SK-N-MC (cell line): ENCODE measurements at regions not wholly inside any gene's neighbourhood (a gene's known extent, or its start where the extent isn't known, plus 50 kb on each side); places are given as distances from the start of the nearest gene placed in this dataset.

Experiments
- DNase-seq: peaks from one replicate; pipeline ENCODE4 v3.0.0-alpha.2; 2011; ENCODE audit warnings: low read depth, low spot score
- H3K27ac ChIP-seq: fragments of 200-600 bp; sonication (generic); 2 replicates; pipeline ENCODE4 v1.5.1; 2016; ENCODE audit warnings: mixed run types
- H3K36me3 ChIP-seq: fragments of 200-600 bp; sonication (generic); 2 replicates; pipeline ENCODE4 v1.6.1; 2017; ENCODE audit warnings: antibody characterized with exemption, low read length, mixed read lengths; ENCODE audit not compliant: insufficient read depth
- H3K4me3 ChIP-seq: fragments of 200-600 bp; sonication (generic); 2 replicates; pipeline ENCODE4 v1.5.1; 2016
- H3K9ac ChIP-seq: fragments of 200-600 bp; sonication (generic); 2 replicates; pipeline ENCODE4 v1.8.0; 2017; ENCODE audit warnings: mixed run types, mixed read lengths; ENCODE audit not compliant: insufficient read length
- H3K9me3 ChIP-seq: fragments of 200-600 bp; sonication (generic); 2 replicates; pipeline ENCODE4 v1.6.1; 2017; ENCODE audit warnings: low read depth, mild to moderate bottlenecking, antibody characterized with exemption, low read length, moderate library complexity, mixed read lengths
- EZH2 ChIP-seq: fragments of 200-600 bp; sonication (generic); IDR thresholded peaks from one replicate; pipeline ENCODE4 v1.6.1; 2017; ENCODE audit warnings: antibody characterized with exemption
- FOXP2 ChIP-seq: optimal IDR thresholded peaks from 2 replicates; pipeline ENCODE3; 2011; ENCODE audit warnings: mild to moderate bottlenecking, moderate library complexity; ENCODE audit not compliant: insufficient read depth; ENCODE audit errors: extremely low read length, control extremely low read depth
- POLR2AphosphoS5 ChIP-seq: IDR thresholded peaks from 2 replicates; pipeline ENCODE4 v1.6.1; 2012; ENCODE audit warnings: mild to moderate bottlenecking, low read depth, low read length, borderline replicate concordance

GRCh38 chr1:58304346-58304975 lies 242.1 kb downstream of the OMA1 start:
- H3K36me3 ChIP-seq: no peaks in the 10 kb centered on the region
- no peaks in the 10 kb centered on the region for H3K9me3 ChIP-seq
- DNase-seq: peak; percentile 14
- no peak overlapping the region for H3K27ac ChIP-seq
- no peak overlapping the region for H3K9ac ChIP-seq
- H3K4me3 ChIP-seq: no peak overlapping the region
- TF ChIP-seq EZH2: no peak
- TF ChIP-seq POLR2AphosphoS5: no peak
- TF ChIP-seq FOXP2: no peak

- TF ChIP-seq POLR2AphosphoS5 (no peak), FOXP2 (no peak), EZH2 (no peak)
- H3K27ac ChIP-seq: no peak overlapping the region
- no peak overlapping the region for H3K4me3 ChIP-seq
- no peak overlapping the region for H3K9ac ChIP-seq
- DNase-seq: no peak
- no peaks in the 10 kb centered on the region for H3K36me3 ChIP-seq
- no peaks in the 10 kb centered on the region for H3K9me3 ChIP-seq
Observed at GRCh38 chr1:58303841-58304240, 242.7 kb downstream of the OMA1 start.

- H3K9me3 ChIP-seq: no peaks in the 10 kb centered on the region
- no peak overlapping the region for H3K4me3 ChIP-seq
- TF ChIP-seq EZH2 (no peak), POLR2AphosphoS5 (no peak), FOXP2 (no peak)
Observed at GRCh38 chr1:58293388-58293787, 253.1 kb downstream of the OMA1 start.

GRCh38 chr1:58290685-58291372 lies 255.7 kb downstream of the OMA1 start:
- Histone ChIP-seq H3K36me3 (no peaks in the 10 kb centered on the region), H3K27ac (no peak overlapping the region), H3K4me3 (no peak overlapping the region), H3K9me3 (no peaks in the 10 kb centered on the region), H3K9ac (no peak overlapping the region)
- DNase-seq: no peak
- TF ChIP-seq EZH2 (no peak), FOXP2 (no peak), POLR2AphosphoS5 (no peak)

More at GRCh38 chr1:58293388-58293787, 253.1 kb downstream of the OMA1 start:
- DNase-seq: no peak
- Histone ChIP-seq H3K36me3 (no peaks in the 10 kb centered on the region), H3K27ac (no peak overlapping the region), H3K9ac (no peak overlapping the region)

GRCh38 chr1:58288624-58289142 lies 257.8 kb downstream of the OMA1 start:
- Histone ChIP-seq H3K36me3 (no peaks in the 10 kb centered on the region), H3K4me3 (no peak overlapping the region), H3K9me3 (no peaks in the 10 kb centered on the region), H3K27ac (no peak overlapping the region), H3K9ac (no peak overlapping the region)
- no peak for DNase-seq
- TF ChIP-seq EZH2: no peak
- TF ChIP-seq FOXP2: no peak
- no peak for TF ChIP-seq POLR2AphosphoS5

- no peak for DNase-seq
- no peak overlapping the region for H3K9ac ChIP-seq
- TF ChIP-seq POLR2AphosphoS5: no peak
- no peak for TF ChIP-seq EZH2
- no peak for TF ChIP-seq FOXP2
- no peaks in the 10 kb centered on the region for H3K36me3 ChIP-seq
- H3K4me3 ChIP-seq: no peak overlapping the region
- no peak overlapping the region for H3K27ac ChIP-seq
- H3K9me3 ChIP-seq: no peaks in the 10 kb centered on the region
Observed at GRCh38 chr1:58287894-58288623, 258.5 kb downstream of the OMA1 start.

GRCh38 chr1:58284225-58284510 lies 262.4 kb downstream of the OMA1 start:
- no peak overlapping the region for H3K27ac ChIP-seq
- H3K9me3 ChIP-seq: no peaks in the 10 kb centered on the region
- DNase-seq: no peak
- H3K4me3 ChIP-seq: no peak overlapping the region
- no peak overlapping the region for H3K9ac ChIP-seq
- no peak for TF ChIP-seq POLR2AphosphoS5
- H3K36me3 ChIP-seq: no peaks in the 10 kb centered on the region

GRCh38 chr1:58283388-58284224 lies 262.9 kb downstream of the OMA1 start:
- Histone ChIP-seq H3K27ac (no peak overlapping the region), H3K4me3 (no peak overlapping the region), H3K36me3 (no peaks in the 10 kb centered on the region), H3K9ac (no peak overlapping the region), H3K9me3 (no peaks in the 10 kb centered on the region)
- DNase-seq: no peak
- TF ChIP-seq POLR2AphosphoS5 (no peak), EZH2 (no peak), FOXP2 (no peak)
